Stomach (tissue), 4 donors: ENCODE measurements at regions not wholly inside any gene's neighbourhood (a gene's known extent, or its start where the extent isn't known, plus 50 kb on each side); places are given as distances from the start of the nearest gene placed in this dataset.

ENCODE experiments used
- CTCF ChIP-seq, 7 experiments: fragments of 450-650 bp in 4 of 7; fragments of 200-600 bp in 3 of 7; sonication (generic) in 3 of 7; IDR thresholded peaks; one replicate each; pipeline ENCODE4 v1.5.1; 2016 to 2019; ENCODE audit warnings: antibody characterized with exemption in 7 of 7, control low read depth in 2 of 7, mild to moderate bottlenecking in 1 of 7
- EP300 ChIP-seq: sonication (generic); formaldehyde crosslinking; IDR thresholded peaks from one replicate; pipeline ENCODE4 v1.6.1; 2017; ENCODE audit warnings: antibody characterized with exemption
- POLR2A ChIP-seq, 4 donors: fragments of 450-650 bp; IDR thresholded peaks; one replicate each; pipeline ENCODE4 v1.6.1; 2016; ENCODE audit warnings: antibody characterized with exemption in 4 of 4, control low read depth in 2 of 4, mild to moderate bottlenecking in 1 of 4, moderate library complexity in 1 of 4
- POLR2AphosphoS5 ChIP-seq, 3 donors: sonication (generic); formaldehyde crosslinking; IDR thresholded peaks; one replicate each; pipeline ENCODE4 v1.6.1; 2016; ENCODE audit warnings: antibody characterized with exemption in 3 of 3

DNA sequence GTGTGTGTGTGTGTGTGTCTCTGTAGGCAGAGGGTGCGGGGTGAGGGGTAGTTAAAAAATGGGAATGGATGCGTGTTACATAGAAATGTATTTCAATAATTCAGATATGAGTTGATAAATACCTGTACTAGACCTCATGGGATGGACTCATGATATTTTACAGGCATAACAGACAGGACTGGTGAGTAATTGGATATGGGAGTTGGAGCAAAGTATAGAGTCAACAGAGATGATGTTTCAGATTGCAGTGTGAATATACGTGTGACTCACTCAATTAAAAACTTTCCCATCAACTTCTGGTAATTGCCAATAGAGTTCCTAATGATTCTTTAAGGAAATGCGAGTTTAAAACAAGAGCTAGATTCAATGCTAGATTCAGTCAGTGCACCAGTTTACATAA lies 711.9 kb downstream of the C12orf50 start:
- no peak for TF ChIP-seq CTCF (IDR thresholded peaks at IDR 0.05)
- no peak for TF ChIP-seq EP300
- no peak for TF ChIP-seq POLR2A (IDR thresholded peaks at IDR 0.05)
- no peak for TF ChIP-seq POLR2AphosphoS5 (IDR thresholded peaks at IDR 0.05)
